ENCODE measurements at regions not wholly inside any gene's neighbourhood (a gene's known extent, or its start where the extent isn't known, plus 50 kb on each side); places are given as distances from the start of the nearest gene placed in this dataset.

GRCh38 chr4:110735686-110736085, 112.8 kb upstream of the PITX2 start (continued):
- TF ChIP-seq CHD7 (IDR thresholded peaks at IDR 0.05; ENCODE audit: insufficient replicate concordance, low read length): no peak
- TF ChIP-seq CHD2 (IDR thresholded peaks at IDR 0.05; ENCODE audit: low read length): no peak
- no peak for TF ChIP-seq BACH1 (IDR thresholded peaks at IDR 0.05; ENCODE audit: low read length)
- no peak for TF ChIP-seq ATF3 (IDR thresholded peaks at IDR 0.05; ENCODE audit: insufficient read depth, low read depth, low read length)
- TF ChIP-seq TEAD4 (IDR thresholded peaks at IDR 0.05; ENCODE audit: low read depth, low read length): no peak
- TF ChIP-seq POLR2AphosphoS5 (IDR thresholded peaks at IDR 0.05; ENCODE audit: low read depth, low read length): no peak
- no peak for TF ChIP-seq NRF1 (IDR thresholded peaks at IDR 0.05; ENCODE audit: low read depth, low read length)
- TF ChIP-seq SIN3A (conservative IDR thresholded peaks at IDR 0.05 in 1 of 2, IDR thresholded peaks at IDR 0.05 in 1 of 2; ENCODE audit: low read depth in 1 of 2, low read length in 2 of 2): no peak
- TF ChIP-seq CBX5 (IDR thresholded peaks at IDR 0.05; ENCODE audit: low read depth, low read length): no peak
- TF ChIP-seq SUZ12 (IDR thresholded peaks at IDR 0.05; ENCODE audit: low read length): no peak
- TF ChIP-seq BCL11A (IDR thresholded peaks at IDR 0.05; ENCODE audit: low read depth in 2 of 2, low read length in 2 of 2): no peak
- no peak for TF ChIP-seq CTBP2 (IDR thresholded peaks at IDR 0.05; ENCODE audit: borderline replicate concordance, insufficient read depth, insufficient read length, low read length)
